ENCODE measurements at regions not wholly inside any gene's neighbourhood (a gene's known extent, or its start where the extent isn't known, plus 50 kb on each side); places are given as distances from the start of the nearest gene placed in this dataset.

DNA sequence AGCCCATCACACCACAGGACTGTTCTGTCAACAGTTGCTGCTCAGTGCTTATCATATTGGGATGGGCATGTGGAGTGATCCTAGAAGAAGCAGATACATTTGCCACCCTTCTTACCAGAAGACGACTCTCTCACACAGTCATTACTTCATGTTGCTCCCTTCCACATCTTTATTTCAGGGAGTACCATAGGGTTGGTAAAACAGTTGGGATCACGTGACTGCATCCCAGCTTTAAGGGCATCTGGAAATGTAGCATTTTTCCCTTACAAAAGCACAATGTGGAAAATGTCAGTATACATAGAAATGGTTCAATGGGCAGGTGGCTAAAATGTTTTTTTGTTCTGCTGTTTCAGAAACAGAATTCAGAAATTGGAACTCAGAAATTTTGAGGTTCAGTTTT, 791.0 kb downstream of the OTOL1 start:
- FAIRE-seq (no peak), DNase-seq (ENCODE audit: low spot score) (no peak)

DNA sequence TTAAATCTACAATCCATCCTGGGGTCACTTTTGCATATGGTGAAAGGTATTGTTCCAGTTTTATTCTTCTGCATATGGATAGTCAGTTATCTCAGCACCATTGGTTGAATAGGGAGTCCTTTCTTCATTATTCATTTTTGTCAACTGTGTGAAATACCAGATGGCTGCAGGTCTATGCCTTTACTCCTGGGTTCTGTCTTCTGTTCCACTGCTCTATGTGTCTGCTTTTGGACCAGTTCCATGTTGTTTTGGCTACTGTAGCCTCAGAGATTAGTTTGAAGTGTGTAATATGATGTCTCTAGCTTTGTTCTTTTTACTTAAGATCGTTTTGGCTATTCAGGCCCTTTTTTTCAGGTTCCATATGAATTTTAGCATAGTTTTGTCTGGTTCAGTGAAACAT, 795.8 kb downstream of the OTOL1 start:
- no peak for DNase-seq (ENCODE audit: low spot score)
- no peak for FAIRE-seq

DNA sequence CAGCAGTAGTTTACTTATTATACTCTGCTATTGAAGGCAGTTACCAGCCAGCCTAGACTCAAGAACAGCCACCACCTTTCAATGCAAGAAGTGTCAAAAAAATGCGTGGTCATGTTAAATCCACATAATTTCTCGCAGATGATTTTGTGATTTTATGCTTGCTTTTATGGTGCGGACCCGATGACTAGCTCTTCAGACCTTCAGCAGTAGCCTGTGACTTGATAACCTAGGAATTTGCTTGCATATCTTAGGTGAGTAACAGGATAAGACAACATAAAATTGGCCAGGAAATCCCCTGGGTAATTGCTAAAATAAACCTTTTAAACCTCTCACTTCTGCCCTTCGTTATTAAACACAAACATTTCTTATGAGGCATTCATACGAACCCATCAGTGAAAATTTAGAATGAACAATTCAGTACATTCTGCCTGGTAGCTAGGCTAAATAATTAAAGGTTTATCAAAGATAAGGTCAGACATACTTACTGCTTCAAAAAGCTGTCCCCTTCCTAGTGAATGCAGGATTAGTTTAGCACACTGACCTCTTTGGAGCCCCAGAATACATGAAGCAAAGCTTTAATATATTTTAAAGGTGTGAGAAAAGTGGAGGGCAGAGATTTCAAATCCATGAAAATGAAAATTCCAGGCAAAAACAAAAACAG, 798.8 kb downstream of the OTOL1 start:
- FAIRE-seq = peak; percentile 95
- peak; percentile 98 for DNase-seq (ENCODE audit: low spot score)

DNA sequence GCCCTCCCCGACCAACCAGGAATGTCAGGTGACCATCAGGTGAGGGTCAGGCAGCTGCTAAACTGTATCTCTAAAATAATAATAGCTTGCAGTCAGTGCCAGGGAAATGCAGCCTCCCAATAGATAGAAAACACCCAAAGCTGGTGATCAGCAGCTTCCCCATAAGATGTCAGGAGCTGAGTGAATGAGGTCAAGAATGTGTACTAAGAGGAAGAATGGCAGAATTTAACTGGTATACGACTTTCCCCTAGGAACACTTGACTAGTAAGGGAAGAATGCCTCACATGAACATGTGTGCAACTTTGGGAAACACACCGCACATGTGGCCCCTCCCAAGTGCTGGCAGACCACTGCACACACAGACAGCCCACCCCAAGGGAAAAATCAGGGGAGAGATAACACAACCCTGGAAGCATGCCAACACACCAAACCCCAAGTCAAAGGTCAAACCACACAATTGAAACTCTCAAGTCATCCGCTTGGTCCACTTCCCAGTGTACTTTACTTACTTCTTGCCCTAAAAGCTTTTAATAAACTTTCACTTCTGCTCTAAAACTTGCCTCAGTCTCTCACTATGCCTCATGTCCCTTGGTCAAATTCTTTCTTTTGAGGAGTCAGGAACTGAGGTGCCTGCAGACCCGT, 806.5 kb downstream of the OTOL1 start:
- FAIRE-seq = no peak
- no peak for DNase-seq (ENCODE audit: low spot score)

DNA sequence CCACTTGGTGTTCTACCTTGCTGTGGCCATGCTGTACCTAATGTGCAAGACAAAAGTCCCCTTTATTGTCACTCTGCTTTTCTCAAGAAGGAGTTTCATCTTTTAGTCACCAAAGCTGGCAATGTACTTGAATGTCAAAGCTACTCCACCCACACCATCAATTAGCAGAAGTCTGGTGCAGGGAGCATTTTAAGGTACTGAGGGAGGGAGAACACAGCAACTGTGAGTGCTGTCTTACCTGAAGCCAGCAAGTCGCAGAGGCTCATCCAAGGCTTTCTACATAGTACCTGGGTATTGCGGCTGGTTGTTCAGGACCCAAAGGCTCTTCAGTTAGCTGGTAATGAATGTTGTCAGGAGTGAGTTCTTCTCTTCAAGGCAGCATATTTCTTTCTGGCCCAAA, 820.4 kb downstream of the OTOL1 start:
- DNase-seq (ENCODE audit: low spot score) (no peak), FAIRE-seq (no peak)

DNA sequence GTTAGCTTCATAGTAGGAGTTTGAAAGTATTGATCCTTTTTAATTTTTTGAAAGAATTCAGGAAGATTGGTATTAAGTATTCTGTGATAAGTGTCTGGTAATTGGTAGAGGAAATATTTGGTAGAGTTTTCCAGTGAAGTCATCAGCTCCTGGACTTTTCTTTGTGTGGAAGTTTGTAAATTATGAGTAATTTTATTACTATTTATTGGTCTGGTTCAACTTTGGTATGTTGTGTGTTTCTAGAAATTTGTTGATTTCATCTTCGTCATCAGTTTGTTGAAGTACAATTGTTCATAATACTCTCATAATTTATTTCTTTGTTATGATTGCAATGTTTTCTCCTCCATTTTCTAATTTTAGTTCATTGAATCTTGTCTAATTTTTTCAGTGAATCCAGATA, 832.0 kb downstream of the OTOL1 start:
- no peak for FAIRE-seq

DNA sequence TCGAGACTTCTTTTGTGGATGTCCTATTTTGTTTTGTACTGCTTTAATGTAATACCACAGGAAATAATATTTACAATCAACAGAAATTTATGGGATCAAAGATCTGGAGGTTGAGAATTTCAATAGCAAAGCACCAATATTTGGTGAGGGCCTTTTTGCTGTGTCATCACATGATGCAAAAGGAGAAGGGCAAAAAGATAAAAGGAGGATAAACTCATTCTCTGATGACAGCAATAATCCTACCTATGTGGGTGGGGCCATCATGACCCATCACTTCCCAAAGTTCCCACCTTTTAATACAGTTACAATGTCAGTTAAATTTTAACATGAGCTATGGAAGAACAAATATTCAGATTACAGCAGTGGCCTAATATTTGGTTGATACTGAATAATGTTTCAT, 832.9 kb downstream of the OTOL1 start:
- no peak for DNase-seq (ENCODE audit: low spot score)
- no peak for FAIRE-seq

More for the DNA sequence above, 832.0 kb downstream of the OTOL1 start:
- DNase-seq (ENCODE audit: low spot score) = no peak

DNA sequence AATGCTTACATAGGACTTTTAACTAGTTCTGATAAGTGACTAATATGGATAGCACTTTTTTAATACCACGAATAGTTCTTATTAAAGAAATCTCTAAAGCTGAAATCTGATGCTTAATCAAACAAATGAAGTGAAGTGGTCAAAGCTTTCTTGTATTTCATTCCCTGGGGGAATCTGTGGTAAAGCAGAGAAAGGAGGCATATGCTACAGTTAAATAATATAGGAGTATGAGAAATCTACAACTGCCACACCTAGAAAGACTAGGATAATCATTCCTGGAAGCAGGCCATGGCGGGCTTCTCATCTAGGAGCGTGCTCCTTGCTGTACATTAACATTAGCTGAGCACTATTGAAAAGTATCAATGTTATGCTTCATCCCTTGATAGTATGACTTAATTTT, 835.7 kb downstream of the OTOL1 start:
- DNase-seq (ENCODE audit: low spot score) (no peak), FAIRE-seq (no peak)

DNA sequence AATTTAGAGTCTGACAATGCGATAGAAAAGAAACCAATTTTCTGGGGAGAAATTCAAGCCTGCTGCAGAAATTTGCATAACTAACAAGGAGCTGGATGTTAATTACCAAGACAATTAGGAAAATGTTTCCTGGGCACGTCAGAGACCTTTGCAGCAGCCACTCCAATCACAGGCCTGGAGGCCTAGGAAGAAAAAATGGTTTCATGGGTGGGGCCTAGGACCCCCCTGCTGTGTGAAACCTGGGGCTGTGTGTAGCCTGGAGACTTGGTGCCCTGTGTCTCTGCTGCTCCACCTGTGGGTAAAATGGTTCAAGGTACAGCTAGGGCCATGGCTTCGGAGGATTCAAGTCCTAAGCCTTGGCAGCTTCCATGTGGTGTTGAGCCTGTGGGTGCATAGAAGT, 837.9 kb downstream of the OTOL1 start:
- DNase-seq (ENCODE audit: low spot score) (no peak), FAIRE-seq (no peak)

DNA sequence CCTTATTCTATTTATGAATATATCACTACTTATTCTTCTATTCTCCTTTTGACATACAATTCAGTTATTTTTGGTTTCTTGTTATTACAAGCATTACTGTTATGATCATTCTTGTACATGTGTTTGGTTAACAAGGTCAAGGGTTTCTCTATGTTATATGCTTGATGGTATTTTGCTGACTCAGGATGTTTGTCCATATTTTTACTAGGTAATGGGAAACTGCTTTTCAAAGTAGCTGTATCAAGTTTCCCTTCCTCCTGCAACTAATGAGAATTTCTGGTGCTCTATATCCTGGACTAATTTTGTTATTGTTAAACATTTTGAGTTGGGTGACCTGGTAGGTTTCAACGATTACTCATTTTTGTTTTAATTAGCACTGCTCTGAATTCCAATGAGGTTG, 841.0 kb downstream of the OTOL1 start:
- FAIRE-seq = no peak
- DNase-seq (ENCODE audit: low spot score) = no peak

DNA sequence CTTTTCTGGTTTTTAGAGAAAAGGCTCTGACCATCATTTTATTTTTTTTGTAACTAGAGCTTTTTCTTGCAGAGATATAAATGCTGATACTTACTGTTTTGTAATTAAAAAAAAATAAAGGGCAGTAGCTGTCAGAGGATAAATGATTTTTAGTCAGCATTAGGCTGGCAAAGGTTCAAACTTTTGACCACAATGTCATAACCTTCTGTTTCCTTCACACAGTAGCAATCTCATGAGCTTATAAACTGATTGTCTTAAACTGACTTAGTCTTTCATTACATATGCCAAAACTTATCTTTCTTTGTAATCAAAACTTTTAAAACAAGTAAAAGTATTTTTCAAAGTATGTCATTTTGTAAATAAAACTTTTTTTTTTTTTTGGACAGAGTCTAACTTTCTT, 841.9 kb downstream of the OTOL1 start:
- FAIRE-seq (no peak), DNase-seq (ENCODE audit: low spot score) (no peak)

DNA sequence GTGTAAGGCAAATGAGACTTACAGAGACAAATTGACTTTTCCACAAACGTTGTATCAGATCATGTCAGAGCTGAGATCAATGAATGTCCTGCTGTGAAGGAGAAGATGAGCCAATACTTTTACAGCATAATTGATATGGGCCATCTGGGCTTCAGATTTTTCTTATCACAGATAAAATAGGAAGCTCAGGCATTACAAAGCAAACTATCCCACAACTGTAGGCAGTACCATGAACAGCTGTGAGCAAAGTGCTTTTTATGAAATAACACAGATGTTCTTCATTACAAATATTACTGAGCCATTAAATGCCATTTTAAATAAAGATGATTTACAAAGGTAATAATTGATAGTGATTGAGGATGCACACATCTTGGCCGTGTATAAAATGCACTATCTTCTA, 852.3 kb downstream of the OTOL1 start:
- FAIRE-seq (no peak), DNase-seq (ENCODE audit: low spot score) (no peak)

DNA sequence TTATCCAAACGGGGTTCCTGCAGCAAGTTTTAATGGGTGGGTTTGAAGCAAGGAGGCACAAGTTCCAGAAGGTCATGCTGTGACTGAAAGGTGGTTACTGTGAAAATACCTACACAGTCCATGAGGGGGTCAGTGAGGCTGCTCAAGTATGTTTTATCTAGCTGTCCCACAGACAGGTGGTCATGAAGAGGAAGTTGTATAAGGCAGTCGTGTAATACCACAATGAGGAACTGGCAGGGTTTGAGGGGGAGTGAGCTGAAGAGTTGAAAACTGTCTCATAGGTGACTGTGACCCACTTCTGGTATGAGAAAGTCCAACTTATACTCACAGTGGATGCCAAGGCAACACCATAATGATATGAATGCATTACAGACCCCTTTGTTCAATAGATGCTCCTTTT, 856.8 kb downstream of the OTOL1 start:
- FAIRE-seq (no peak), DNase-seq (ENCODE audit: low spot score) (no peak)

DNA sequence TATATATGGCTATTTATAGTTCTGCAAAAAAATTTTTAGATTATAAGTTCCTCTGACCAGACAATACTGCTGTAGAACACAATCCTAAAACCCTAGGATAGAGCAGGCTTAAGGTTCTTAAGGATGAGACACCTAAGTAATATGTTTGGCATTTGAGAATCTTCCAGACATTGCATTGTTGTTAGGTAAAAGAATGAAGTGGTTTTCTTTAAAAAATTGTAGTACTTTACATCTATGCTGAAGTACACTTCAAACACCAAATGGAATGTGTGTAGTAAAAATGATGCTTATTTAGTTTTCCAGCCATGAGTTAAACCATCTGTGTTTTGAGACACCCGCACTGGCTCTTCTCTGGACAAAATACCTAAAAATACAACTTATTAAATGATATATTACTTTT, 857.7 kb downstream of the OTOL1 start:
- DNase-seq (ENCODE audit: low spot score) (no peak), FAIRE-seq (no peak)

DNA sequence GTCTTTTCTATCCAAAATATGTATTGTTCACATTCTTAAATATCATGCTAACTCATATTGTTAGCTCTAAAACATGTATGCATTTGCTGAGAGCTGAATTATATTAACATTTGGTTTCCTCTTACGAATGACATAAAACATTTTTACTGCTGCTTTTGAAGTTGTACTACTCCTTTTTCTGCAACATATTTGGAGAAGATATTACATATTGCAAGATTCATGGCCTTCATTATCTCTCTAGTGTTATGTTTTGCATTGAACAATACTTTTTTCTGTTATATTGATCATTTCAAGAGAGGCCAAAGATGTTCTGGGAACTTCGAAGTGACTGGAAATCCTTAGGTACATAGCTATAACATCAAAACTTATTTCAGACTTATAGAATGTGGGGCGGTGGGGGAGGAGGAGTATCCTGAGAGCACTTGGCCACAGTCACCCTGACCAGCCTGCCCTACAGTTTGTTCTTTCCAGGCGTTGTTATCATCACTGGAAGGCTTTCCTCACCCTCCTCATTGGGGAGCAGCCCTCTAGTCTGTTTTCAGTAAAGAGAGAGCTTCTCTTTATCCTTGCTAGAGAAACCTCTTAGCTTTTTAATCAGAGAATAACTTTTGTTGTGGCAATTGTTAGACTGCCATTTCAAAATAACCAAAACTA, 868.6 kb downstream of the OTOL1 start:
- FAIRE-seq (no peak), DNase-seq (ENCODE audit: low spot score) (no peak)

DNA sequence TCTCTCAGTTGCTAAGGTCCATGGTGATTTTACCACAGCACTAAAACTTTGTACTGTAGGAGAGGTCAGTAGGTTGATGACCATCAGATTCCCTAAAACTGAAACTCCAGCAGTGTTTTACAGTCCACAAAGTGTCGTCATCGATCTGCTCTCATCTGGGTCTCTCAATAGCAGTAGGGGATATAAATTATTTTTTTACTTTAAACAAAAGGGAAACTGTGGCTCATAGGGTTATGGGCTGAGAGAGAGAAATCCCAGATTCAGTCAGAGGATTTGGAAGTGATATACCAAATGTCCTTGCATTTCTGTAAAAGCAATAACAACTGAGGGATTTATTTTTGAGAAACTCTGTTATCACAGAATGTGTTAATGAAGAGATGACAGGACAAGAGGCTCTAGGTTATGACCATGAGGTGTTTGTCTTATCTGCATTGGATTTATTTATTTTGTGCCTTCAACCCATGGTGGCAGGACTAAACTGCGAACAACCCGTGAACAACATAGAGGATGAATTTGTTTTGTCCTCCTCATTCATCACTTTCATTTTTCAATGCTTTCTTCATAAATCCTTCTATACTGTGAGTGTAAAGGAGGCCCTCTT, 869.7 kb downstream of the OTOL1 start:
- FAIRE-seq = no peak

DNA sequence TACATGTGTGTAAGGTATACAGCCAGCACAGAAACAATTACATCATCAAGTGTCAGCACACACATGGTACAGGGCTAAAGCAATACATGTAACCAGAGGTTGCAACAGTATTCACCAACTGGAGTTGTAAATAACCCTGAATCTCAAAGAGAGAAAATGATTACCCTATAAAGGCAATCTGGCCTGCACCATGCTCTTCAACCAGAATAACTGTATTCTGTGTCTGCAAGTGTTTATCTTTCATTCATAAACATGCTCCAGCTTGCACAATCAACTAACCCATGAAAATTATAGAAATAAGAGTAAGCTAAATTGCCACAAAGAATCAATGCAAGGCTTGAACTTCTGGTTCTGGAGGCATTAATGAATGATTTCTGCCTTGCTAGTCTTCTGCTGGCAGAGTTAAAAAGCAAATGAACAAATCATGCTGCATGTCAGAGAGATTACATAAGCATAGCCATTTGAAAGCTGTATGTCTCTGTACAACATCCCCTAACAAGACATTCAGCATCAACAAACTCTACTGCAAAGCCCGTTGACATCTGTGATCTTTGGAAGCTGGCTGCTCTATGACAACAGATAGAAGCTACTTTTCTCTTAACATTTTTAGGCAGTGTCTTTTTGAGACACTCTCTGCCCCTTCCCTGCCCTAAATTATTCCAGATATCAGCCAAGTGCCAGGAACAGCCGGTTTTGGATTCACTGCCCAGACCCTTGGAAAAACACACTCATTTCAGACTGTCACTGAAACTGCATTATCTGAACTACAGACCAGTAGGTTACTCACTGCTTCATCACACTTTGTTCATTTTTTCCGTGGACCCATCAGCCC, 871.0 kb downstream of the OTOL1 start:
- FAIRE-seq (no peak), DNase-seq (ENCODE audit: low spot score) (no peak)

More for the DNA sequence above, 869.7 kb downstream of the OTOL1 start:
- no peak for DNase-seq (ENCODE audit: low spot score)

DNA sequence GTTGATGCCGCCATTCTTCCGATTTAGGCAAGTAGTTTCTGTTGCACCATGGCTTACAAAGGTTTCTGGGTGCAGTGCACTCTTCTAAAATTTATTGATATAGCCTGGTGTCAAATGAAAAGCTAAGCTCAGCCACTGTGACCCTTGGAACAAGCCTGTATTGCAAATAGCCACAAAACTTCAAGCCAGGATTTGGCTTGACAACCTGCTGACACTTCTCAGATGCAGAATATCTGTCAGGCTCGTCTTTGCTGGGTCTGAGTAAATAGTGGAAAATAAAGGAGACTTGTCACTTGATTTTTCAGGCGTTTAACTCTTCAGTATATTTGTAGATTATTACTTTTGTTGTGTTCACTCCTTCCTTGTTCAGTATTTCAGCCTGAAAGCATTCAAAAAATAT, 871.8 kb downstream of the OTOL1 start:
- DNase-seq (ENCODE audit: low spot score) = no peak
- FAIRE-seq = no peak

DNA sequence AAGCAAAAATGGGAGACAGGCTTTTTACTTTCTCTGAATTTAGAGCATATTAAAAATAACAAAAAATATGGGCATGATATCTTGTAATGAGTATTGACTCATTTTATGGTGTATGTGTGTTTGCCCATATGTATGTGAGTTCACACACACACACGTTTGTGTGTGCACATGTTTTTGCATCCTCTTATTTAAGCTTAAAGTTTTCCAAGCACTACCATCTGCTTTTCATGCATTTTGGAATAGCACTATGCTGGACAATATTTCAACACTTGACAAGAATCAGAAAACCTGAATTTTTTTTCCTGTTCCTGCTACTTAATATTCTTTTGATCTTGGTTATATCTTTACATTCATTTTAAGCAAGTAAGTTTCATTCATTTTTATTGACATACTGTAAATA, 872.7 kb downstream of the OTOL1 start:
- DNase-seq (ENCODE audit: low spot score) (no peak), FAIRE-seq (no peak)

DNA sequence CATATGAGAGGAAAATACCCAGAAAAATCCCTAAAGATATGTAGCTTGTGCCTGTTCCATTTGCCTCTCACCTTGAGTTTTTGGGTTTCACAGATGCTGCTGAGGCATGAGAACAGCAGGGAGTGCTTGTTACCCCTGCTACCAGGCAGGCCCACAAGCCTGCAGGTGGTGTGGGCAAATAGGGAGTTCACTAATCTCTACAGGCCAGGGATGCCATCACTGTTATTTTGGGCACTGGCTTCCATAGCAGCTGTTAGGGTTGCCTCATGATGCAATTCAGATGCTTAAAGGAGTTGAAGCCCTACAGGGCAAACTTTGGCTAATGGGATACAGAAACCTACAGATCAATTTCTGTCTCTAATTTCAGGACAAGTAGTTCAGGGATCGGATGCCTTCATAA, 873.5 kb downstream of the OTOL1 start:
- FAIRE-seq (no peak), DNase-seq (ENCODE audit: low spot score) (no peak)

DNA sequence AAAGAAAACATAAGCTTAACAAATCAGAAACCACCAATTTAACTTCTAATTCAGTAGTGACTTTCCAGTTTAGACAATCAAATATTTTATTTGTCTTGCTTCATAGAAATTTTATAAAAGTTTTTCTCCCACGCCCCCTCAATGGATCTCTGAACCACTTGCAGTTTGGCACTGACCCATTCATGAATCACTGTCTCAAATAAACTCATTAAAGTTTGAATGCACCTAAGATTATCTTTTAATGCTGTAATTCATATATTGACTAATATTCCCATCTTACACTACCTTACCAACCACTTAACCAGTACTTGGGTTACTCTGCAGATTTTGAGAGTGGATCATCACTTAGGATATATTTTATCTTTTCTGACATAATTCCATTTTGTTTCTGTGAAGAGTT, 880.2 kb downstream of the OTOL1 start:
- DNase-seq (ENCODE audit: low spot score) (no peak), FAIRE-seq (no peak)

DNA sequence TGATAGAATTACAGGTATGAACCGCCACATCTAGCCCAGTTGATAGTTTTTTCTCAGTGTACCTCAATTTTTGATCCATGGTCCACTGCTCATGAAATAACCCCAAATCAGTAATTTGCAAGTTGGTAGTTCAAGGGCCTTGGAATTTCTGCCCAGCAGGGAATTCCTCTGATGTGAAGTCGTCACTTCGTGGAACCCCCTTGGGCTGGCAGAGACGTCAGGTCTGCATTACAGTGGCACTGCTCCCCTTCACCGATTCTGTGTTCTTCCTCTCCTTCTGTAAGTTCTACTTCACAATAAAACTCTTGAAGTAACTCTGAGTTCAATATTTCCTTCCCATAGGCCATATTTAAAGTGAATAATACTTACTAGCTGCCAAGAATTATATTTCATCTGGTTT, 881.0 kb downstream of the OTOL1 start:
- DNase-seq (ENCODE audit: low spot score) = no peak
- no peak for FAIRE-seq

All from RCC 7860 (cell line).